Adrenal gland (tissue), 9 donors: ENCODE measurements at regions not wholly inside any gene's neighbourhood (a gene's known extent, or its start where the extent isn't known, plus 50 kb on each side); places are given as distances from the start of the nearest gene placed in this dataset.

Experiments
- DNase-seq, 7 donors: peaks; one replicate each; pipeline ENCODE4 v3.0.0-alpha.2; 2019 to 2020
- H3K27ac ChIP-seq, 5 donors: fragments of 200-600 bp; sonication (generic) in 4 of 5; 1 replicate in 3 of 5; 2 replicates in 2 of 5; pipeline versions ENCODE4 v1.5.1 to v1.8.0; 2016 to 2020; ENCODE audit warnings: mild to moderate bottlenecking in 1 of 5
- H3K27me3 ChIP-seq: fragments of 200-600 bp; 2 replicates; pipeline ENCODE4 v1.8.0; 2021
- H3K36me3 ChIP-seq, 2 donors: fragments of 200-600 bp; replicated peaks in 1 of 2; 1 replicate in 1 of 2; 2 replicates in 1 of 2; pipeline versions ENCODE4 v1.5.1 to v1.8.0; 2018 to 2022
- H3K4me1 ChIP-seq, 2 donors: fragments of 200-600 bp; replicated peaks in 1 of 2; 1 replicate in 1 of 2; 2 replicates in 1 of 2; pipeline versions ENCODE4 v1.5.1 to v1.8.0; 2018 to 2021
- H3K4me3 ChIP-seq, 4 donors: fragments of 200-600 bp; sonication (generic) in 3 of 4; one replicate each; pipeline ENCODE4 v1.5.1; 2016 to 2018
- H3K9me3 ChIP-seq, 3 donors: fragments of 200-600 bp; sonication (generic) in 1 of 3; replicated peaks in 1 of 3; 1 replicate in 2 of 3; 2 replicates in 1 of 3; pipeline versions ENCODE4 v1.5.1 to v1.8.0; 2016 to 2021
- CTCF ChIP-seq, 6 experiments: fragments of 450-650 bp in 4 of 6; fragments of 200-600 bp in 2 of 6; sonication (generic) in 1 of 6; IDR thresholded peaks; 1 replicate in 5 of 6; 2 replicates in 1 of 6; pipeline versions ENCODE4 v1.5.1 to v1.8.0; 2016 to 2021; ENCODE audit warnings: antibody characterized with exemption in 6 of 6, mild to moderate bottlenecking in 2 of 6, moderate library complexity in 1 of 6
- POLR2A ChIP-seq, 2 donors: fragments of 450-650 bp; IDR thresholded peaks; one replicate each; pipeline ENCODE4 v1.6.1; 2017; ENCODE audit warnings: antibody characterized with exemption in 2 of 2, mild to moderate bottlenecking in 2 of 2, moderate library complexity in 1 of 2
- WGBS, 4 donors: extraction: QIAGEN DNeasy Blood & Tissue Kit in 2 of 4; methylation state at CpG; one replicate each; pipeline versions ENCODE4 v1.1.5 to v1.1.7; 2013 to 2017; 5-methylcytosine and 5-hydroxymethylcytosine counted together
- intact Hi-C, 2 donors: fragments of 100-400 bp; cut with DNase I; formaldehyde crosslinking; loops; one replicate each; pipeline versions ENCODE4 v1.14.1 to v1.15.0; 2022 to 2023
- donor health status: healthy with polysubstance abuse.
- donor health status: Bipolar disorder and iron deficiency.
- donor health status: DM: yes; HTN: yes; CAD: no.
- donor health status: DM: no; HTN: no; CAD: no.
- donor health status: DM: no; HTN: no; CAD: no.

- intact Hi-C loops, result no loop called here
- H3K36me3 ChIP-seq, result no peaks in the 10 kb centered on the region
- 88 to 94% (median 91%) methylated on average over 10 to 15 of the region's 15 CpGs for WGBS, 4 donors
- no peaks in the 10 kb centered on the region for H3K27me3 ChIP-seq
- peak in 1 of 7 donors; percentile 7 for DNase-seq
- H3K9me3 ChIP-seq, result no peaks in the 10 kb centered on the region
- H3K4me1 ChIP-seq, result no peaks in the 10 kb centered on the region
- no peak overlapping the region for H3K4me3 ChIP-seq
- no peak for TF ChIP-seq POLR2A (IDR thresholded peaks at IDR 0.05)
- TF ChIP-seq CTCF (IDR thresholded peaks at IDR 0.05), result no peak
- H3K27ac ChIP-seq, result no peak overlapping the region
Measured at GRCh38 chr10:124174071-124174566, 80.7 kb upstream of the CHST15 start.

GRCh38 chr10:124173298-124173900 lies 80.0 kb upstream of the CHST15 start:
- Histone ChIP-seq H3K27ac (no peak overlapping the region), H3K4me1 (no peaks in the 10 kb centered on the region), H3K36me3 (no peaks in the 10 kb centered on the region), H3K4me3 (no peak overlapping the region), H3K9me3 (no peaks in the 10 kb centered on the region), H3K27me3 (no peaks in the 10 kb centered on the region)
- intact Hi-C loops, result no loop called here
- 72 to 90% (median 85%) methylated on average over 10 to 16 of the region's 16 CpGs for WGBS, 4 donors
- peak in 1 of 7 donors; percentile 7 for DNase-seq
- no peak for TF ChIP-seq CTCF (IDR thresholded peaks at IDR 0.05)
- no peak for TF ChIP-seq POLR2A (IDR thresholded peaks at IDR 0.05)

- 51 to 69% (median 62%) methylated on average over 16 to 19 of the region's 19 CpGs for WGBS, 4 donors
- peak in 1 of 7 donors; percentile 31 for DNase-seq
- no peak overlapping the region for H3K4me3 ChIP-seq
Measured at GRCh38 chr10:124172181-124172916, 79.0 kb upstream of the CHST15 start.

More at GRCh38 chr10:124172181-124172916, 79.0 kb upstream of the CHST15 start:
- intact Hi-C loops, result no loop called here
- H3K36me3 ChIP-seq, result no peaks in the 10 kb centered on the region
- no peak for TF ChIP-seq CTCF (IDR thresholded peaks at IDR 0.05)
- TF ChIP-seq POLR2A (IDR thresholded peaks at IDR 0.05), result no peak
- H3K4me1 ChIP-seq, result no peaks in the 10 kb centered on the region
- H3K9me3 ChIP-seq, result no peaks in the 10 kb centered on the region
- H3K27me3 ChIP-seq, result no peaks in the 10 kb centered on the region
- no peak overlapping the region for H3K27ac ChIP-seq
